ENCODE measurements at regions not wholly inside any gene's neighbourhood (a gene's known extent, or its start where the extent isn't known, plus 50 kb on each side); places are given as distances from the start of the nearest gene placed in this dataset.

GRCh38 chr14:25150934-25151790 lies 101.2 kb upstream of the STXBP6 start:
- TF ChIP-seq TCF12 (IDR thresholded peaks at IDR 0.05; ENCODE audit: low read depth) (no peak), RAD21 (IDR thresholded peaks at IDR 0.05; ENCODE audit: low read depth) (peak; percentile 83)

- TF ChIP-seq USF1 (IDR thresholded peaks at IDR 0.05) = no peak
- no peak for TF ChIP-seq CREB1 (IDR thresholded peaks at IDR 0.05; ENCODE audit: low read depth)
- no peak for TF ChIP-seq REST (IDR thresholded peaks at IDR 0.05; ENCODE audit: low read depth)
- no peak for TF ChIP-seq TEAD4 (IDR thresholded peaks at IDR 0.05)
- TF ChIP-seq EGR1 (IDR thresholded peaks at IDR 0.05) = no peak
- no peak for TF ChIP-seq ZBTB7A (IDR thresholded peaks at IDR 0.05; ENCODE audit: low read depth)
- no peak for TF ChIP-seq MAX (IDR thresholded peaks at IDR 0.05)
- no peak for TF ChIP-seq NFIC (IDR thresholded peaks at IDR 0.05)
- TF ChIP-seq RAD21 (IDR thresholded peaks at IDR 0.05; ENCODE audit: low read depth) = no peak
Measured at GRCh38 chr14:25150401-25150800, 100.5 kb upstream of the STXBP6 start.

GRCh38 chr14:25140411-25140810 lies 90.5 kb upstream of the STXBP6 start:
- TF ChIP-seq MAX (IDR thresholded peaks at IDR 0.05) (no peak), USF1 (IDR thresholded peaks at IDR 0.05) (no peak), ZBTB7A (IDR thresholded peaks at IDR 0.05; ENCODE audit: low read depth) (no peak), FOXM1 (IDR thresholded peaks at IDR 0.05; ENCODE audit: borderline replicate concordance, low read depth) (no peak), TEAD4 (IDR thresholded peaks at IDR 0.05) (no peak), YY1 (IDR thresholded peaks at IDR 0.05; ENCODE audit: low read depth) (no peak), RAD21 (IDR thresholded peaks at IDR 0.05; ENCODE audit: low read depth) (no peak), NFIC (IDR thresholded peaks at IDR 0.05) (no peak), EGR1 (IDR thresholded peaks at IDR 0.05) (no peak), TAF1 (IDR thresholded peaks at IDR 0.05; ENCODE audit: low read depth) (no peak), REST (IDR thresholded peaks at IDR 0.05; ENCODE audit: low read depth) (no peak), CEBPB (IDR thresholded peaks at IDR 0.05) (no peak), EP300 (IDR thresholded peaks at IDR 0.05; ENCODE audit: borderline replicate concordance) (no peak), TCF12 (IDR thresholded peaks at IDR 0.05; ENCODE audit: low read depth) (no peak), CREB1 (IDR thresholded peaks at IDR 0.05; ENCODE audit: low read depth) (no peak)

GRCh38 chr14:25136811-25137210 lies 86.9 kb upstream of the STXBP6 start:
- TF ChIP-seq TAF1 (IDR thresholded peaks at IDR 0.05; ENCODE audit: low read depth) = no peak
- TF ChIP-seq ZBTB7A (IDR thresholded peaks at IDR 0.05; ENCODE audit: low read depth) = no peak
- no peak for TF ChIP-seq NFIC (IDR thresholded peaks at IDR 0.05)
- TF ChIP-seq TCF12 (IDR thresholded peaks at IDR 0.05; ENCODE audit: low read depth) = no peak
- TF ChIP-seq YY1 (IDR thresholded peaks at IDR 0.05; ENCODE audit: low read depth) = no peak
- no peak for TF ChIP-seq FOXM1 (IDR thresholded peaks at IDR 0.05; ENCODE audit: borderline replicate concordance, low read depth)
- no peak for TF ChIP-seq REST (IDR thresholded peaks at IDR 0.05; ENCODE audit: low read depth)
- TF ChIP-seq EP300 (IDR thresholded peaks at IDR 0.05; ENCODE audit: borderline replicate concordance) = no peak
- no peak for TF ChIP-seq CEBPB (IDR thresholded peaks at IDR 0.05)
- no peak for TF ChIP-seq MAX (IDR thresholded peaks at IDR 0.05)
- no peak for TF ChIP-seq CREB1 (IDR thresholded peaks at IDR 0.05; ENCODE audit: low read depth)
- TF ChIP-seq USF1 (IDR thresholded peaks at IDR 0.05) = no peak
- TF ChIP-seq TEAD4 (IDR thresholded peaks at IDR 0.05) = no peak
- TF ChIP-seq EGR1 (IDR thresholded peaks at IDR 0.05) = no peak
- no peak for TF ChIP-seq RAD21 (IDR thresholded peaks at IDR 0.05; ENCODE audit: low read depth)
